Tibial artery (tissue), 4 donors: ENCODE measurements at regions not wholly inside any gene's neighbourhood (a gene's known extent, or its start where the extent isn't known, plus 50 kb on each side); places are given as distances from the start of the nearest gene placed in this dataset.

Source experiments
- DNase-seq, 2 donors: peaks; one replicate each; pipeline ENCODE4 v3.0.0-alpha.2; 2019
- H3K27ac ChIP-seq, 2 donors: fragments of 200-600 bp; sonication (generic) in 1 of 2; 1 replicate in 1 of 2; 2 replicates in 1 of 2; pipeline ENCODE4 v1.5.1; 2018 to 2019; ENCODE audit warnings: mild to moderate bottlenecking in 1 of 2
- H3K27me3 ChIP-seq, 2 donors: fragments of 200-600 bp; sonication (generic) in 1 of 2; one replicate each; pipeline versions ENCODE4 v1.5.1 to v1.6.0; 2016 to 2019
- H3K36me3 ChIP-seq, 3 donors: fragments of 200-600 bp; sonication (generic) in 2 of 3; one replicate each; pipeline ENCODE4 v1.5.1; 2016 to 2019; ENCODE audit warnings: mild to moderate bottlenecking in 2 of 3
- H3K4me1 ChIP-seq, 4 donors: fragments of 200-600 bp; sonication (generic) in 2 of 4; 1 replicate in 3 of 4; 2 replicates in 1 of 4; pipeline ENCODE4 v1.5.1; 2016 to 2019
- H3K4me3 ChIP-seq, 2 donors: fragments of 200-600 bp; sonication (generic) in 1 of 2; 1 replicate in 1 of 2; 2 replicates in 1 of 2; pipeline ENCODE4 v1.5.1; 2018 to 2019; ENCODE audit warnings: mild to moderate bottlenecking in 2 of 2
- H3K9me3 ChIP-seq, 3 donors: fragments of 200-600 bp; sonication (generic) in 1 of 3; one replicate each; pipeline ENCODE4 v1.5.1; 2016 to 2019
- intact Hi-C: fragments of 100-400 bp; cut with DNase I; formaldehyde crosslinking; loops from one replicate; pipeline ENCODE4 v1.15.0; 2023; ENCODE audit warnings: low total_unique reads
- TF ChIP-seq, protein P1 (sequence below), 2 experiments: fragments of 200-600 bp in 1 of 2; fragments of 450-650 bp in 1 of 2; IDR thresholded peaks; one replicate each; pipeline ENCODE4 v1.5.1; 2017 to 2019; ENCODE audit warnings: antibody characterized with exemption in 2 of 2, mild to moderate bottlenecking in 1 of 2, moderate library complexity in 1 of 2

DNA sequence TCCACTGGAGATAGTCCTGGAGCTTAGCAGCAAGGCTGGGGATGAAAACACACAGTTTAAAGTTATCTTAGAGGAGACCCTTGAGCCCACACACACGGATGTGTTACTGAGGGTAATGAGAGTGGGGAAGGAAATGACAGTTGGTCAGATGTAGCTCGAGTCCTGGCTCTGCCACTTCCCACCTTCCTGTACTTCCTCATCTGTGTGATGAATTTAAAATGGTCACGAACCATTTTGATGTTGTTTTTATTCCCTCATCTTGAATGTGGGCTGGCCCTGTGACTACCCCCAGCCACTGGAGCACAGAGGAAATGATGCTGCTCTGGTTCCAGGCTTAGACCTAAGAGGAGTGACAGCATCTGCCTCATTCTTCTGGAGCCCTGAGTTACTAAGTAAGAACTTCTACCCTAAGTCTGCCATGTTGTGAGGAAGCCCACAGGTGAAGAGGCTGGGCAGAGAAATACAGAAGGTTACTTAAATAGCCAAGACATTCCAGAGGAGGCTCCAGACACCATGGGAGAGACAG lies 141.2 kb downstream of the NRN1 start:
- Histone ChIP-seq H3K36me3 (no peaks in the 10 kb centered on the region), H3K9me3 (peaks cover 0 to 6% (median 0%) of the 10 kb centered on the region in 3 donors), H3K27ac (no peak overlapping the region), H3K4me1 (no peaks in the 10 kb centered on the region), H3K4me3 (no peak overlapping the region), H3K27me3 (no peaks in the 10 kb centered on the region)
- DNase-seq, result no peak
- intact Hi-C loops, result no loop called here
- TF ChIP-seq, protein P1, sequence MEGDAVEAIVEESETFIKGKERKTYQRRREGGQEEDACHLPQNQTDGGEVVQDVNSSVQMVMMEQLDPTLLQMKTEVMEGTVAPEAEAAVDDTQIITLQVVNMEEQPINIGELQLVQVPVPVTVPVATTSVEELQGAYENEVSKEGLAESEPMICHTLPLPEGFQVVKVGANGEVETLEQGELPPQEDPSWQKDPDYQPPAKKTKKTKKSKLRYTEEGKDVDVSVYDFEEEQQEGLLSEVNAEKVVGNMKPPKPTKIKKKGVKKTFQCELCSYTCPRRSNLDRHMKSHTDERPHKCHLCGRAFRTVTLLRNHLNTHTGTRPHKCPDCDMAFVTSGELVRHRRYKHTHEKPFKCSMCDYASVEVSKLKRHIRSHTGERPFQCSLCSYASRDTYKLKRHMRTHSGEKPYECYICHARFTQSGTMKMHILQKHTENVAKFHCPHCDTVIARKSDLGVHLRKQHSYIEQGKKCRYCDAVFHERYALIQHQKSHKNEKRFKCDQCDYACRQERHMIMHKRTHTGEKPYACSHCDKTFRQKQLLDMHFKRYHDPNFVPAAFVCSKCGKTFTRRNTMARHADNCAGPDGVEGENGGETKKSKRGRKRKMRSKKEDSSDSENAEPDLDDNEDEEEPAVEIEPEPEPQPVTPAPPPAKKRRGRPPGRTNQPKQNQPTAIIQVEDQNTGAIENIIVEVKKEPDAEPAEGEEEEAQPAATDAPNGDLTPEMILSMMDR (IDR thresholded peaks at IDR 0.05), result no peak

DNA sequence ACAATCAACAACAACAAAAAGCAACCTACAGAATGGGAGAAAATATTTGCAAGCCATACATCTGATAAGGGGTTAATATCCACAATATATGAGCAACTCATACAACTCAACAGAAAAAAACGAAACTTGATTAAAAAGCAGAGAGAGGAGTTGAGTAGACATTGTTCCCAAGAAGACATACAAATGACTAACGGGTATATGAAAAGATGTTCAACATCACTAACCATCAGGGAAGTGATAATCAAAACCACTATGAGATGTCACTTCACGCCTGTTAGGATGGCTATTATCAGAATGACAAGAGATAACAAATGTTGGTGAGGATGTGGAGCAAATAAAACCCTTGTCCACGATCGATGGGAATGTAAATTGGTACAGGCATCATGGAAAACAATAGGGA lies 145.9 kb downstream of the NRN1 start:
- H3K4me3 ChIP-seq, result no peak overlapping the region
- no peaks in the 10 kb centered on the region for H3K4me1 ChIP-seq
- TF ChIP-seq, protein P1 (IDR thresholded peaks at IDR 0.05), result no peak
- no peak for DNase-seq
- H3K27ac ChIP-seq, result no peak overlapping the region
- no peaks in the 10 kb centered on the region for H3K27me3 ChIP-seq
- intact Hi-C loops, result no loop called here
- H3K9me3 ChIP-seq, result no peaks in the 10 kb centered on the region
- no peaks in the 10 kb centered on the region for H3K36me3 ChIP-seq

DNA sequence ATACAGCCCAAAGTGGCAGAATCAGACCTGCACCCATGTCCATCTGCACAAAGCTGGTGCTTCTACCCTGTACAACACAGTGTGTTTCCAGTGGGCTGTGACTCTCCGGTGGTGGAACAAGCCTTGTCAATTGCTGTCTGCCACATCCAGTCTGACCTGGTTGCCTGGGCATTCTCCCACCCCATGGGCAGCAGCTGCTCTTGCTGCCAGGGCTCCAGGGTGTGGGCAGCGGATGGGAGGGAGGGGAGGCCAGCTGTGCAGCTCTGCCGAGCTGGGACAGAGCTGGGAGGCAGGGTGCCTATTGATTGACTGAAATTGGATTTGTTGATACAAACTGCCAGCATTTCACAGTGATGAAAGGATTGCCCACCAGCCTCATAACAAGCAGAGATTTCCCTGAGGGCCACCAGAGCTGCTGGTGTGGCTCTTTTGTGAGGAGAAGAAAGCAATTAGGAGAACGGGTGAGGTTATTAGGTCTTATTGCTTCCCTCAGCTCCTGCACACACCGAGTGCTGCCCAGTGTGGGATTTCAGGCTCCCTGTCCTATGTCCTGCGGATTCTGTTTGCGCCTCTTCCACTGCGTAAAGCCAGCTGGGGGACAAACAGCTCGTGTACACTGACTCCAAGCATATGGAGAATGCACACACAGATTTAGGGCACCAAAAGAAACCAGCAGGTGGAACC lies 150.8 kb downstream of the NRN1 start:
- TF ChIP-seq, protein P1 (IDR thresholded peaks at IDR 0.05), result no peak
- no peak for DNase-seq
- Histone ChIP-seq H3K27me3 (peaks cover 0 to 8% of the 10 kb centered on the region in 2 donors), H3K36me3 (no peaks in the 10 kb centered on the region), H3K27ac (no peak overlapping the region), H3K4me1 (peaks cover 0 to 8% (median 4%) of the 10 kb centered on the region in 4 donors), H3K9me3 (no peaks in the 10 kb centered on the region), H3K4me3 (no peak overlapping the region)
- intact Hi-C loops, result no loop called here

DNA sequence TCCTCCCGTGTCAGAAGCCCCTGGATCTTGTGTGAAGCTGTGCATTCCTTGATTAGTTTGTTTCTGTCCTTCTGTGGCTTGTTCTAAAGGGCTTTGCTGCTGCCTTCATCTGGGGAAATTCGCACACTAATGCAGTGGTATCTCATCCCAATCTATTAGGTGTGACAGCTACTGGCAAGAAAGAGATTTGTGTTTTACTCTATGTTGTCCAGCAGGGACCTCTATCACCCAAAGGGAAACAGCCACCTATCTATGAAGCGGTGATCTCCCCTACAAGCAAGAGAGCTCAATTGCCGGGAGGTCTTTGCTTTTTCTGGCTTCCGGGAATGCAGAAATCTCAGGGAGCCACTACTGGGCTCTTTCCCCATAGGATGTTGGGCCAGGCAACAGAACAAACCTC lies 151.8 kb downstream of the NRN1 start:
- Histone ChIP-seq H3K4me3 (no peak overlapping the region), H3K36me3 (no peaks in the 10 kb centered on the region), H3K4me1 (peaks cover 0 to 9% (median 4%) of the 10 kb centered on the region in 4 donors), H3K27ac (no peak overlapping the region), H3K9me3 (no peaks in the 10 kb centered on the region), H3K27me3 (peaks cover 0 to 12% of the 10 kb centered on the region in 2 donors)
- no peak for DNase-seq
- intact Hi-C loops, result no loop called here
- TF ChIP-seq, protein P1 (IDR thresholded peaks at IDR 0.05), result no peak

DNA sequence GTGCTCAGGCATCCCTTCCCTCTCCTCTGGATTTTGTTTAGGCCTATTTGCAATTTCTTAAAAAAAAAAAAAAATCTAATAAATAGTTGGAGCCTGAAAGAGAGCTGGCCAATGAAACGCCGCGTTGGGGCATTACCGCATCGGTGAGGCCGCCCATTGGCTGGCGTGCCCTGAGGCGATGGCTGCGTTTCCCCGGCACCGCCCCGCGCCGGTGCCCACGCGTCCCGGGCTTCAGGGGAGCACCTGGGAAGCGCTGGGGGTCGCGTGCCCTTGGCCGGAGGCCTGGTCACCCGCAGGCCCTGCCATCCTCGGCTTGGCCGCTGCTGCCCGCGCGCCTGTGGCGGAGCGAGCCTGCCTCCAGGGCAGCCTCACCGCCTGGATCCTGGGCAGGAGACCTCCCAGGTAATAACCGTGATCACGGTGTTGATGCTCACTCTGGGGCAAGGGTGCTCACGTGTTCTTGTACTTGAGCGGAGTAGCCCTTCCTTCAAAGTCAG lies 155.4 kb downstream of the NRN1 start:
- Histone ChIP-seq H3K27ac (no peak overlapping the region), H3K4me3 (peak overlapping the region; percentile 22 to 41), H3K27me3 (peaks cover 0 to 15% of the 10 kb centered on the region in 2 donors), H3K9me3 (no peaks in the 10 kb centered on the region), H3K36me3 (no peaks in the 10 kb centered on the region), H3K4me1 (peaks cover 0 to 9% (median 4%) of the 10 kb centered on the region in 4 donors)
- TF ChIP-seq, protein P1 (IDR thresholded peaks at IDR 0.05), result no peak
- no peak for DNase-seq
- intact Hi-C loops, result no loop called here
